ENCODE measurements at regions not wholly inside any gene's neighbourhood (a gene's known extent, or its start where the extent isn't known, plus 50 kb on each side); places are given as distances from the start of the nearest gene placed in this dataset.

- DNase-seq = no peak
Measured at GRCh38 chr1:87165177-87165576, 163.5 kb upstream of the LMO4 start.

GRCh38 chr1:87167157-87167789, 161.4 kb upstream of the LMO4 start:
- DNase-seq = no peak

GRCh38 chr1:87167848-87168525, 160.7 kb upstream of the LMO4 start:
- DNase-seq = no peak

GRCh38 chr1:87169263-87169910, 159.3 kb upstream of the LMO4 start:
- DNase-seq = no peak

- DNase-seq = no peak
Measured at GRCh38 chr1:87170157-87170556, 158.5 kb upstream of the LMO4 start.

GRCh38 chr1:87170931-87171598, 157.6 kb upstream of the LMO4 start:
- DNase-seq = no peak

- no peak for DNase-seq
Measured at GRCh38 chr1:87173231-87173630, 155.4 kb upstream of the LMO4 start.

GRCh38 chr1:87174724-87175245, 153.9 kb upstream of the LMO4 start:
- no peak for DNase-seq

GRCh38 chr1:87176087-87176486, 152.6 kb upstream of the LMO4 start:
- DNase-seq = no peak

GRCh38 chr1:87176514-87176913, 152.2 kb upstream of the LMO4 start:
- DNase-seq = no peak

GRCh38 chr1:87178441-87178840, 150.2 kb upstream of the LMO4 start:
- DNase-seq = no peak

- DNase-seq = no peak
Measured at GRCh38 chr1:87179076-87179810, 149.4 kb upstream of the LMO4 start.

- no peak for DNase-seq
Measured at GRCh38 chr1:87179851-87180519, 148.7 kb upstream of the LMO4 start.

- DNase-seq = no peak
Measured at GRCh38 chr1:87180682-87181081, 148.0 kb upstream of the LMO4 start.

- DNase-seq = no peak
Measured at GRCh38 chr1:87182611-87183010, 146.1 kb upstream of the LMO4 start.

- no peak for DNase-seq
Measured at GRCh38 chr1:87185077-87185476, 143.6 kb upstream of the LMO4 start.

- no peak for DNase-seq
Measured at GRCh38 chr1:87186346-87186745, 142.3 kb upstream of the LMO4 start.

- DNase-seq = no peak
Measured at GRCh38 chr1:87188640-87189039, 140.0 kb upstream of the LMO4 start.

GRCh38 chr1:87190402-87190801, 138.3 kb upstream of the LMO4 start:
- no peak for DNase-seq

GRCh38 chr1:87191646-87192045, 137.0 kb upstream of the LMO4 start:
- no peak for DNase-seq

- DNase-seq = no peak
Measured at GRCh38 chr1:87194271-87194774, 134.4 kb upstream of the LMO4 start.

Measured in renal pelvis (tissue), 1 donor.